ENCODE measurements at regions not wholly inside any gene's neighbourhood (a gene's known extent, or its start where the extent isn't known, plus 50 kb on each side); places are given as distances from the start of the nearest gene placed in this dataset.
A peak's percentile ranks its signal among the peaks of the same experiment; 100 is the strongest.

DNA sequence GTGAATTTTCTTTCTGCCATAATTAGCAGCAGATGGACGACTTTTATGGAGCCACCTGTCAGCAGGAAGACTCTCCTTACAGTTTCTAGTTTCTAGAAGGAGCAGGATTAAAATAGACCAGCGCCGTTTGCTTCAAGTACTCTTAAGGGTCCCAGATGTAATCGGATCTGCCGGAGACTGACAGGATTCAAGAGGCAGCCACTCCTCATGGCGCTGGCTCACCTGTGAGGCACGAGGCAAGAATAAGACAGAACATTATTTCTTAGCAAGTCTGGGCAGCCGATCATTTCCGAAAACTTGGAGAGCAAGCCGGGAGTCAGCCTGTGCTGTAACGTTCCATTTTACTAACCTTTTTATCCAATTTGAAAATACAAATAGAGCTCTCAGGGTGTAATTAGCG, 410.4 kb upstream of the RORA start:
- Histone ChIP-seq H3K4me1 (replicated peaks) (no peaks in the 10 kb centered on the region), H3K4me3 (no peak overlapping the region), H3K27me3 (replicated peaks; ENCODE audit: insufficient read depth) (no peaks in the 10 kb centered on the region), H3K27ac (no peak overlapping the region), H3K9me3 (no peaks in the 10 kb centered on the region), H3K36me3 (no peaks in the 10 kb centered on the region)
- intact Hi-C loops (cut with DNase I): no loop called here
- WGBS: 30% methylated on average over 12 of the region's 12 CpGs
- DNase-seq (ENCODE audit: low spot score): no peak
- TF ChIP-seq POLR2A (IDR thresholded peaks at IDR 0.05): no peak
- TF ChIP-seq POLR2AphosphoS5 (IDR thresholded peaks at IDR 0.05): no peak
- TF ChIP-seq CTCF (IDR thresholded peaks at IDR 0.05): no peak

GRCh38 chr15:61634837-61635236, 405.7 kb upstream of the RORA start:
- intact Hi-C loops (cut with DNase I): no loop called here
- WGBS: 94% methylated on average over 1 of the region's 1 CpG
- H3K36me3 ChIP-seq: no peaks in the 10 kb centered on the region
- no peak for DNase-seq (ENCODE audit: low spot score)
- no peak overlapping the region for H3K27ac ChIP-seq
- H3K4me3 ChIP-seq: no peak overlapping the region
- H3K4me1 ChIP-seq (replicated peaks): no peaks in the 10 kb centered on the region
- no peak for TF ChIP-seq POLR2AphosphoS5 (IDR thresholded peaks at IDR 0.05)
- TF ChIP-seq POLR2A (IDR thresholded peaks at IDR 0.05): no peak
- TF ChIP-seq CTCF (IDR thresholded peaks at IDR 0.05): no peak
- no peaks in the 10 kb centered on the region for H3K27me3 ChIP-seq (replicated peaks; ENCODE audit: insufficient read depth)
- H3K9me3 ChIP-seq: no peaks in the 10 kb centered on the region

- 73% methylated on average over 4 of the region's 4 CpGs for WGBS
- intact Hi-C loops (cut with DNase I): no loop called here
Measured at GRCh38 chr15:61633951-61634350, 404.8 kb upstream of the RORA start.

DNA sequence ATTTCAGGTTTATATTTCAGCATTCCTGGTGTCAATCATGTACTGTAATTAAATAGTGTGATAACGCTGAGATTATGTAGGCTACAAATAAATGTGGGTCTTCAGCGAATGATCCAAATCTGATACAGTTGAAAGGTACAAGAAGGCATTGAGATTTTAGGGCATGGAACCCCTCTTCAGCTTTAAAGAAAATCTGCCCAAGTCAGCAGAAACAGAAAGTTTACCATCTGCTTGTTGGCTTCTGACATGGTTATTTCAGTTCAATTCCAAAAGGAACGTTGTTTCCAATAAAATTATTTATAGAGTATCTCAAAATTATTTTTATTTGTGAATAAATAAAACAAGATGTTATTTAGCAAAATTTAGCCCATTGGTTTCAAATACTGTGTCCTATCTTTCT, 400.2 kb upstream of the RORA start:
- H3K4me1 ChIP-seq (replicated peaks): no peaks in the 10 kb centered on the region
- intact Hi-C loops (cut with DNase I): loop anchor here (10.0 kb wide), 1 partner anchor 584 kb away; no protein-coding TSS in a partner anchor
- H3K4me3 ChIP-seq: no peak overlapping the region
- 52% methylated on average over 3 of the region's 3 CpGs for WGBS
- no peaks in the 10 kb centered on the region for H3K36me3 ChIP-seq
- no peak overlapping the region for H3K27ac ChIP-seq
- H3K9me3 ChIP-seq: no peaks in the 10 kb centered on the region
- H3K27me3 ChIP-seq (replicated peaks; ENCODE audit: insufficient read depth): no peaks in the 10 kb centered on the region
- no peak for DNase-seq (ENCODE audit: low spot score)
- TF ChIP-seq POLR2AphosphoS5 (IDR thresholded peaks at IDR 0.05) (no peak), CTCF (IDR thresholded peaks at IDR 0.05) (no peak), POLR2A (IDR thresholded peaks at IDR 0.05) (no peak)

More at GRCh38 chr15:61633951-61634350, 404.8 kb upstream of the RORA start:
- H3K9me3 ChIP-seq: no peaks in the 10 kb centered on the region
- H3K27me3 ChIP-seq (replicated peaks; ENCODE audit: insufficient read depth): no peaks in the 10 kb centered on the region
- peak; percentile 32 for DNase-seq (ENCODE audit: low spot score)
- H3K4me3 ChIP-seq: no peak overlapping the region
- no peaks in the 10 kb centered on the region for H3K36me3 ChIP-seq
- H3K27ac ChIP-seq: no peak overlapping the region
- no peaks in the 10 kb centered on the region for H3K4me1 ChIP-seq (replicated peaks)
- TF ChIP-seq POLR2AphosphoS5 (IDR thresholded peaks at IDR 0.05): peak; percentile 73
- TF ChIP-seq CTCF (IDR thresholded peaks at IDR 0.05): no peak
- no peak for TF ChIP-seq POLR2A (IDR thresholded peaks at IDR 0.05)

DNA sequence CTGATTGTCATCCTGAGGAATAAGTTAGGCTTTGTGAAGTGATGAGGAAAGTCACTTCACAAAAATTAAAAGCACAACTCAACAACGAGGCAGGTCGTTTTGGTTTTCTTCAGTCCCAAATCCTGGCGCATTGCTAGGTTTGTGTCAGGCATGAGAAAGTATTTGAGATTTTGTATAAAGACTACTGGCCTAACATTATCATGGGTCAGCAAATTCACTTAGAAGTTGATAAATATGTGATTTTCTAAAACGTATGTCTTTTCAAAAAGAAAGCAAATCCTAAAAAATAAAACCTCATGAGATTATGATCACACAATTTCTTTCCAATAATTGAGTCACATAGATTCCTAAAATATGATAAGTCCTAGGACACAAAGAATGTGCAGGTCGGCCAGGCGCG, 395.8 kb upstream of the RORA start:
- Histone ChIP-seq H3K36me3 (no peaks in the 10 kb centered on the region), H3K9me3 (no peaks in the 10 kb centered on the region), H3K27me3 (replicated peaks; ENCODE audit: insufficient read depth) (no peaks in the 10 kb centered on the region), H3K4me3 (no peak overlapping the region), H3K27ac (no peak overlapping the region), H3K4me1 (replicated peaks) (no peaks in the 10 kb centered on the region)
- WGBS: 89% methylated on average over 7 of the region's 7 CpGs
- no peak for DNase-seq (ENCODE audit: low spot score)
- intact Hi-C loops (cut with DNase I): loop anchor here (10.0 kb wide), 1 partner anchor 580 kb away; no protein-coding TSS in a partner anchor
- no peak for TF ChIP-seq POLR2A (IDR thresholded peaks at IDR 0.05)
- no peak for TF ChIP-seq CTCF (IDR thresholded peaks at IDR 0.05)
- TF ChIP-seq POLR2AphosphoS5 (IDR thresholded peaks at IDR 0.05): no peak
